ENCODE measurements at regions not wholly inside any gene's neighbourhood (a gene's known extent, or its start where the extent isn't known, plus 50 kb on each side); places are given as distances from the start of the nearest gene placed in this dataset.

DNA sequence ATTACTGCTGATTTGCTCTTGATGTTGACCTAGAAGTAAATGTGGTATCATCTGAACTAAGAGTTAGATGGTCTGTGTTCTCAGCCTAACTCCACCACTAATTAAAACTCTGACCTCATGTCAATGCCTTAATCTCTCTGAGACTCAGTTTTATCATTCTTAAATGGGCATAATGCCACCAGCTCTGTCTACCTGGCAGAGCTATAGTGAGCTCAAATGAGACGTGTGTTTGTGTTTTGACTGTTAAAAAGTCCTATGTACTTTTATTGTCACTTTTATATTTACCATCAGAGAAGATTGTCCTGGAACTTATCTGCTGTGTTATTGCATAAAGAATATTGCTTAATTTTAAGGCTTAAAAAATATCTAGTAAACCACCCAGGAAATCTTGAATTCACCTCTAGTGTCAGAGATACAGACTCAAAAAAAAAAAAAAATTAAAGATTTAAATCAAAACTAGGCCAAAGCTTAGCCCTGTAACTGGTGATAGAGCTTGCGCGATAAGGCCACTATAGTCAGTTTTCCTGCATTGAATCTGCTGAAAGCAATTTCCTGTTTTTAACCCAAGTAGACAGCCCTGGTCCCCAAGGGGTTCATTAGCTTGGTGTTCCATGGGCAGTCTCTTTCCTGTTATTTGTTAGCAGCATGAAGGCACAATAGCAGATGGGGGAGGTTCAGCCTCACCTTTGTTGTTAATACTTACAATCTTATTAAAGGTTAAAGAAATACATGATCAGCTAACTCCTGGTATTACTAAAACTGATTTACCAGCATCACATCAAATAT lies 261.8 kb downstream of the ATP23 start:
- DNase-seq: no peak

DNA sequence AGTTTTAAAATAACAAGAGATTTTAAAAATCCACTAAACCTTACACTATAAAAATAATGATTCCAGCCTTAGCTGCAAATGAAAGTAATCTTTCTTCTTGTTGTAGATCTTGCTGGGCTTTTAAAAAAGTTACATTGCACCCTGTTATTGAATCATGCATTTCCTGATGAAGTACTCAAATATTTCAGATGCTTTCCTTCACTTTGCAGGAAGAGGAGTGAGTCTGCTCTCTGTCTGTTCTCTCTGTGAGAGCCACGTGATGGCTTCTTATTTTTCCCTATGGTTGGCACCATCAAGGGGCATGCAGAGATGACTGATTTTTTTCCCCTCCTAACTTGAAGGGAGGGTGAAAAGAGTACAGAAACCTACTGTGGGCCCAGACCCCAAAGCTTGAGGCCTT lies 262.7 kb downstream of the ATP23 start:
- DNase-seq: no peak

DNA sequence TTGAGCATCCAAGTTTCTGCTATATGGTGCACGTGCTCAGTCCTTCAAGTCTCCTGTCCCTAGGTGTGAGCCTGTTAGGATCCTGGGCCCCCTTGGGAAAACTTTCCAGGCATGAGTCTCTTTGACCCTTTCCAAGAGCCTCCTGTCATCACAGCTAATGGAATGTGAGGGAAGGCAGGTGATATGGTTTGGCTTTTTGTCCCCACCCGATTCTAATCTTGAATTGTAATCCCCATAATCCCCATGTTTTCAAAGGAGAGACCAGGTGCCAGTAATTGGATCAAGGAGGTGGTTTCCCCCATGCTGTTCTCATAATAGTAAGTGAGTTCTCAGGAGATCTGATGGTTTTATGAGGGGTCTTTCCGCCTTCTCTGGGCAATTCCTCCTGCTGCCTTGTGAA lies 265.5 kb downstream of the ATP23 start:
- DNase-seq: no peak

DNA sequence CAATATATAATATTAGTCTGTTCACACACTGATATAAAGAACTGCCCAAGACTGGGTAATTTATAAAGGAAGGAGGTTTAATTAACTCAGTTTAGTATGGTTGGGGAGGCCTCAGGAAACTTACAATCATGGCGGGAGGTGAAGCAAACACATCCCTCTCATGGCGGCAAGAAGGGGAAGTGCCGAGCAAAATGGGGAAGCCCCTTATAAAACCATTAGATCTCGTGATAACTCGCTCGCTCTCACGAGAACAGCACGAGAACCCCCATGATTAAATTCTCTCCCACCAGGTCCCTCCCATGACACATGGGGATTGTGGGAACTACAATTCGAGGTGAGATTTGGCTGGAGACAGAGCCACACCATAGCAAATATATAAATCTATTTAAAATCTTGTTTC lies 269.8 kb downstream of the ATP23 start:
- DNase-seq: no peak

DNA sequence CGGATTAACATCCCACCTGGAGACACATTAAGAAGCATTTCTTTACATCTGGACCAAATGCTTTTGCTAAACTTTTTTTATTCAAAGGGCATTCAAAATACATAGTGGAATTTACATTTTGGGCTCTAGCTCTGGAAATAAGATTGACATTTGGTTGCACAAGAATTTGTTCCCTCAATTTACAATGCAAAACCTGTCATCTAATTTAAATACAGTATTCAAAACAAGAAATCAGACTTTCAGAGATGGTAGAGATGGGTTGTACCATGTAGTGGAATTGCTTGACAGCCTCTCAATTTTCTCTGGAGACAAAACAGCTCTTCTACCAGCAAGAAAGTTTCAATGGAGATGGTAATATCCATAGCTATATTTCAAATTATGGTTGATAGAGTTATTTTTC lies 275.8 kb downstream of the ATP23 start:
- no peak for DNase-seq

DNA sequence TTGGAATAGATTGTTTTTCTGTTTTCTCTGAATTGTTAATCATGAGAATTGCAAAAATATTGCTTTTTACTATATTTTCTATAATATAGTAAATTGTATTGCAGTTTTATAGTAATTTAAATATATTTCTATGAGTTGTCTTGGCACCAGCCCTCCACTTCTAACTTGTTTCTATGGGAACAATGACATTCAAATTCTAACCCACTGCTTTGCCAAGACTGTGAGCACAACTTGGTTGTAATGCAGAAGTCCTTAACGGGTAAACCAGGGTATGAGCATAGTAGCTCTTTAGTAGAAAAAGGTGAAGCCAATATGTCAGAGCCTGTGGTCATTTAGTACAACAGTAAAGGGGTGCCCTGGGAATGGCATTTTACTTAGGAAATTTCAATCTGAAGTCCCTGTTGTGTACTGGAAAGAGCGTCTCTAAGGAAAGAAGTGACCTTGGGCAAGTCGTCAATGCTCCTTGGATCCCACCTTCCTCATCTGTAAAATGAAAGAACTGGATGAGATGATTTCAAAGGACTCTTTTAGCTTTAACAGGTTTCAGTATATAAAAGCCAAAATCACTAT lies 283.3 kb downstream of the ATP23 start:
- DNase-seq: no peak

DNA sequence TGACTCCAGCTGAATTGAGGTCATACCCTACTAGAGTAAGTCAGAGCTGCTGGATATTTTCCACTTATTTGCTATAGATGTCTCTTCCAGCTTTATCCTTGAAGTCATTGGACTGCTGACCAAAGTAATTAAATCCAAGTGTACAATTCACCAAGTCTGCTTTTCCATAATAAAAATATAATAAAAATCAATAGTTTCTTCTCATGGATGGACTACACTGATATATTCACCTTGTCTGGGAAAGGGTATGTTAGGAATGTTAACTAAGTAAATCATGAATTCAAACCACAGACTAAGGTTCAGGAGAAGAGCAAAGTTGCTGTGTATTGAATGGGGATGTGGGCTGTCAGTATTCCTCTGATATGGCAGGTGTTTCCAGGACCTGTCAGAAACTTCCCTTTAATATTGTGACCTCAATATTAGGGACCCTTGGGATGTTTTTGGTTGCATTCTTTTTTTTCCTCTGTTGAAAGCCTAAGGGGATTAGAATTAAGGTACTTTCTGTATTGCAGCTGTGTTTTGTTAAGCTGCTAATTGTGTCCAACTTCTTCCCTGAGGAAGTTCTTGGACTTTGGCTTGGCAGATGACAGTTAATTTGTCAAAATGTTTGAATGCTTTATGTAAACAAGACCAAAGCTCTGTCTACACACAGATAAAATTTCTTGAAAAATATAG lies 284.0 kb downstream of the ATP23 start:
- DNase-seq: no peak

DNA sequence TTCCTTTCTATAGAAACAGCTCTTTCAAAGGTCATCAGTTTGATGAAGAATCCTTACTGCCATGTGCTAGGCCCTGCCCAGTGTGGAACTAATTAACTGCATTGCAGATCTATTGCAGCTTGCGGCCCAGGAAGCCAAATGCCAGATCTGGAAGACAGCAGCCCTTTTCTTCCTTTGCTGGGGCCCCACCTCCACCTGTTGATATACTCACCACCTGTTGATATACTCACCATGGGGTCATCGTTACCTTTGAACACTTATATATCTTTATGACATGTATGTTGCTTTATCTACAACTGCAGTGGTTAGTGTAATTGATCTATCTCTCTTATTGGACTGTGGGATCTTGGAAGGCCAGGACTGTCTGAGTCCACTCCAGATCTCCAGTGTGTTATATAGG lies 292.5 kb downstream of the ATP23 start:
- DNase-seq: no peak

DNA sequence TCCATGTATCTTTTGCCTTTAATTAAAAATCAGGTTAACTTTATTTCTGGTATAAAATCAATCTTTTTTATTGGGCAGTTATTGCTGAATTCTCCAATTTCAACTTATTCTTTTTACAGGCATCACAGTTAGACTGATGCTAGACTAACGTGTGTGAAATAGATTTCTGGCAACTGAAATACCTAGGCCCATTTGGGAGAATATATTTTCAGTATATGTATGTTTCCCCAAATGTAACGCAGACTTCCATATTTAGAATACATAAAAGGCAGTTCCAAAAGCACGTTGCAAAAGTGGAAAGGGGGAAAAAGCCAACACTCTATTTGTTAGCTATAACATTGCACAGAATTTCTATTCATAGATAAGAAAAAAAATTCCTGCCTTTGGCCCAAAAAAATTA lies 297.0 kb downstream of the ATP23 start:
- no peak for DNase-seq

DNA sequence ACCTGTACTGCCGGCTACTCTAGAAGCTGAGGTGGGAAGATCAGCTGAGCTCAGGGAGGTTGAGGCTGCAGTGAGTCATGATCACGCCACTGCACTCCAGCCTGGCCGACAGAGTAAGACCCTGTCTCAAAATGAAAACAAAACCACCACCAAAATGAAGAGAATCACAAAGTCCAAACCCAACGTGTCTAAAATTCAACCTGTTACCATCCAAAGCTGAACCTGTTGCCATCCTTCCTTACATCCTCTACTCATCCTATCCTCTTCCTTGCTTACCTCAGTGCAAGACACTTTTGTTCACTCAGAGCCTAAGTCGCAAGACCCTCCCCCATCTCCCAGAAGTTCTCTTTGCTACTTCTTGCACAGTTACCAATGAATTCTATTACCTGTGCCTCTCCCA lies 299.7 kb downstream of the ATP23 start:
- DNase-seq: no peak

DNA sequence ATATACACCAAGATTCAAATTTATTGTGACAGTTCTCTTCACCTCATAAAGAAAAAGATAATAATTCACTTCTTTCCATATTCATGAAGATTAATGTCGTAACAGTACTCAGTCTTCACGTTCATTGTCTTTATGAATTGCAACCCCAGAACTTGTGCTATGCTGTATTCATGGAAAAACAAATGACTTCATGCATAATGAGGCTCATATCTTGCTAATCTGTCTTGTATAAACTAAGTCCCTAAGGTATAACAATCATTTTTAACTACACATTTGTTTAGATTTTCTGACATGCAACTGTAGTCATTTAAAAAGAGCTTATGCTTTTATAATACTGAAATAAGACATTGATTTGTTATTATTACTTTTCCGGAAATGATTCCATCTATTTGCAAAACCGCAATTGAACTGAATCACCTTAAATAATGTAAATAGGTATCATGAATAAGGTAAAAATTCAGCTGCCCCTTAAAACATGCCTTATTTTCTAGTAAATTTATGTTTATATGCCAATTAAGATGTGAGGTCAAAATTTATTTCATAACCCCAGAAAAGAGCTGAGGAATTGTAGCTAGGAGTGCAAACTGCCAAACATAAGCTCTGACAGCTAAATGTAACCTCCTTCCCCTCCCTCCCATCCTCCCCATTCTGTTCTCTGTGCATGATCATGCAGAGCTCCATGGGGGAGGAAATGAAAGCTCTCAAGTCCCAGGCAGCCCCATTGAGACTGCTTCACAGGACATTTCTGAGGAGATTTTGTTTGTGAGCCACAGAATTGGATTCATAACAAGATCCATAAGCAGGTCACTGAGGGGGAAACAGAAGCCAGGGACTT lies 301.6 kb downstream of the ATP23 start:
- no peak for DNase-seq

DNA sequence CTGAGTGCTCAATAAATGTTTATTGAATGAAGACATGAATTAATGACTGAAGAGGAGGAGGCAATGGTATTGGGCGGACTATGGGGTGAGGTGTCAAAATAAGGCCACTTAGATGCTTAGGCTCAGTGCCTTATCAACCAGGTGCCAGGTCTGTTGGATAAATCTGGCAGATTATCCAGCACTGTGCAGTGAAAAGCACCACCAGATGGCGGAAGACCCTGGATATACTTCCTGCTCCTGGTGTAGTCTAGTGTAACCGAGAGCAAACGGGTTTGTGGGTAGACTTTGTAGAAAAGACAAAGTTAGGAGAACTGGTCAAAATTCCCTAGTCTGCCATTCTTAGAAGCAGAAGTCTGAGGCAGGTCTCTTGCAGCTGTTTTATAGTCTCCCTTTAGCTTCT lies 306.3 kb downstream of the ATP23 start:
- DNase-seq: no peak

DNA sequence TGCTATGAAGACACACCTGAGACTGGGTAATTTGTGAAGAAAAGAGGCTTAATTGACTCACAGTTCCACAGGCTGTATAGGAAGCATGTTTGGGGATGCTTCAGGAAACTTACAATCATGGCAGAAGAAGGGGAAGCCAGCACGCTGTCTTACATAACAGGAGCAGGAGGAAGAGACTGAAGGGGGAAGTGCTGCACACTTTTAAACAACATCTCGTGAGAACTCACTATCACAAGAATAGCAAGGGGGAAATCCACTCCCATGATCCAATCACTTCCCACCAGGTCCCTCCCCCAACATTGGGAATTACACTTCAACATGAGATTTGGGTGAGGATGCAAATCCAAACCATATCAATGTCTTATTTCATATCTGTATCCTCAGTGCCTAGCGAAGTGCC lies 307.2 kb downstream of the ATP23 start:
- DNase-seq: no peak

DNA sequence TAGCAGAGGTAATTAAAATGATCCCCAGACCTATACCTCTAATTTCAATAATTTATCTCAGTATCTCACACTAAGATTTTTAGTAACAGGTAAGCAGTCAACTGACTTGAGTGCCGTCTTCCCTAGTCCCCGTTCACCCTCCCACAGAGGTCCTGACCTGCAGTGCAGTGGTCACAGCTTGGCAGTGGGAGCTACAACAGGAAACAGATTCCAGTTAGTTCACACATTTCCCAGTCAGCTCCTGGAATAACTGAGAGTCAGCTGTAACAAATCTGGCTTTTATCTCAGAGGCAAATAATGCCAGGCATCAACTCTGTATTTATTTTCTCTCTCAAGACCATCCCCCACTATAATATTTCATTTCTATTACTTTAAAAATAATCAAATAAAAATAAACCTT lies 308.2 kb downstream of the ATP23 start:
- DNase-seq: no peak

DNA sequence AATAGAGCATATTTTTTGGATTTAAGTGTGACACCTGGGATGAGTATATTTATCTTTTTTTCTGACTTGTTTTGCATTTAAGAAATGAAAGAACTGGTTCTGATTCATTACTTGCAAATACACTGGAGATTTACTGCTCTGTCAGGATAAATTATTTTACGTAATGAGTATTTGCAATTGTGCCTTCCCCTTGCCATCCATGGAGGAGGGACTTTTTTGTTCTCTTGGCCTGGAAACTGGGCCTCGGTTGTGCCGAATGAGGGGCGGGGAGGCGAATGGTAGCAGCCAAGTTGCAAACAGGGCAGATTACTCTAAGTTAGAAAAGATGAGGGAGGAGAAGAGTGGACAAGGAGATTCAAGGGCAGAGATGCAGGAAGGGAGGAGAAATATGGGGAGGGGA lies 308.7 kb downstream of the ATP23 start:
- no peak for DNase-seq

DNA sequence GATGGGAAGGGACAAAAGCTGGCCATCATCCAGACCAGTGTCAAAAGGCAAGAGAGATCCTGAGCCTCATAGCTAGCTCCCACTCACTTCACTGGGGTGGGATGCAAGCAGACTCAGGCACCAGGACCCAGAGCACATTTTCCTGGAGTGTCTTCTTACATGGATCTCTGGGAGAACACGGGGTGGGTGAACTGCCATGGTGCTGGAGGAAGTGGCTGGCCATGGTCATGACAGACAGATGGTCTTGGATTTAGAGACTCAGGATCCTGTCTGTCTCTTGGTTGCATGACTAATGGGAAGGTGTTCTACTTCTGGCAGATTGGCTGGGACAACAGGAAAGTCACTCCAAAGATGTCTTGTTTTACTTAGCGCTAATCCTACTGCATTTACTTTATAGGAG lies 311.5 kb downstream of the ATP23 start:
- DNase-seq: no peak

DNA sequence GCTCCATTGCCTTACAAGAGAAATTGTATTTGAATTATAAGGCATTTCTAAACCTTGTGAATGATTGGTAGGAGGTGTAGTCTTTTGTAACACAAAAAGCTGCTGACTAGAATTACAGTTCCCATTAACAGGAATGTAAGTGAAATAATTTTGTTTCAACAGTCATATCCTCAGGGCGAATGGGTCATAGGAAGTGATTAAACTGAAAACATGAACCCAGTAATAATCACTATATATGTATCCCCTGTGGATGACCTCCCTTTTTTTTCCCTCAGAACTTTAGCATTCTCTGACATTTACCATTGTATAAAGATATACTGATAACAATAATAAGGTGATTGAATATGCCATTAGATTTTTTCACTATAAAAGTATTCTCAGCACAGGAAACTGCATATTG lies 312.3 kb downstream of the ATP23 start:
- DNase-seq: no peak

DNA sequence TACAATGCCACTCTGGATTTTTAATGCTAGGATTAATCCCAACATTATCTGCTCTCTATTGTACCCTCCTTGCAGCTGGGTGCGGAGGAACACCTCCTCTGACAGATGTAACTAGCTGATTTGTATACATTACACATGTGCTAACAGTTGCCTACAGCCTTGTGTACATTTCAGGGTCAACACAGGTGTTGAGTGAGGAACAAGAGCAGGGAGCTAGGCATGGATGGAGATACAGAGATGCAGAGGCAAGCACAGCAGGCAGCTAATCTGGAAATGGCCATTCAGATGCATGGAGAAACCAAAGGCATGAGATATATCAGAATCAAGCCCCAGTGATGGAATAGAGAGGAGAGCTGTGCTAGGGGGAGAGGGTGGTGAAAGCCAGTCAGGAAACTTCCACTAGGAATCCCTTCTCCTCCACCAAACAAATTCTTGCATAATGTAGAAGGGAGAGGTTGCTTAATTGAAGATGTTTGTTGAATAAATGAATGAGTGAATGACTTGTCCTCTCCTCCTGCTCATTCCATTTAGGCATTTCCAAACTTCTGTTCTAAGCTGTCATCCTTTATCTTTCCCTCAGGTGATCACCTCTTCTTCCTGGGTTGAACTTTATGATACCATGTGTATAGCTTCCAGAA lies 313.2 kb downstream of the ATP23 start:
- no peak for DNase-seq

DNA sequence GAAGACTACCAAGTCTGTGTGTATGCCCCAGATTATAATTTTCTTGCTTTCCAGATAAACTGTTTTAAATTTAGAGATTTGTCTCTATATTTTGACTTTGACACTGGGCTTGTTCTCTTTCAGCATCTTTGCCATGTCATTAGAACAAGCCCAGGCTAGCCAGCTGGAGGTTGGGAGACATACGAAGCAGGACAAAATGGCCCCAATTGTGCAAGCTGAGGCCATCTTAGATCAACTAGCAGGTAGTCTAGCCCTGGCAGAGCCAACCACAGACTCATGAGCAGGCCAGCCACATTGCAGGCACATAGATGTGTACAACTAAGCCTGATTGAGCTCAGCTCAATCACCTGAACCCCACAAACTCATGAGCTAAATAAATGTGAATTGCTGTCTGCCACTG lies 321.4 kb downstream of the ATP23 start:
- no peak for DNase-seq

DNA sequence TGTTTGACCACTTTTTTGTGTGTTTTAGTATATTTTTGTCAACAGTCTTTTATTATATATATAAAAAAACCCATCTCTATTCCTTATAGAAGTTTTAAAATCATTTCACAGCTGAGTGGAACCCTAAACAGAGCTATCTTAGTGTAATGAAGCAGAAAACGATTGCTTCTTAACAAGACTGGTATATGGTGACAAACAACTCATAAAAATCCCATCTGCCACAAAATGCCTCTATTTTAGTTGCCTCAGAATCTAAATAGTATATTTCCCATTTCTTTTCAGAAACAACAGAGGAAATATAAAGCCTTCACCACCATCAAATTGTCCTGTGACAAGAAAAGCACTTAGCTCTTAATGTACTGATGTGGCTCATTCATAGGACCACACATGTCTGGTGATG lies 322.4 kb downstream of the ATP23 start:
- no peak for DNase-seq

DNA sequence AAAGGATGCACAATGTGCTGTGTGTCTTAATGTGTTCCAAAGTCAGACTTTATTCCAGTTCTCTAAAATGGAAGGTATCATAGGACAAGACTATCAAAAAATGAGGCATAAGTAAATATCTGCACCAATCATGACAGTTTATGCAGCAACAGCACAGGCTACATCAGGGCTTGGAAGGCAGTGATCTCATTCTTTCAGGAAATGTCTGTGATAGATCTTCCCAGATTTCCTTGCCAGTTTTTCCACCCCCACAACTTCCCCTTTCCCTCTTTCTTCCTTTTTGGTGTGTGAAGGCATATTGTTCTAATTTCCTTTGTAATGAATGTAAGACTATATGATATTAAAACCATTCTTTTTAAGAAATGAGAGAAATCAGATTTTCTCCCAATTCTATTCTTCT lies 326.7 kb downstream of the ATP23 start:
- DNase-seq: no peak

DNA sequence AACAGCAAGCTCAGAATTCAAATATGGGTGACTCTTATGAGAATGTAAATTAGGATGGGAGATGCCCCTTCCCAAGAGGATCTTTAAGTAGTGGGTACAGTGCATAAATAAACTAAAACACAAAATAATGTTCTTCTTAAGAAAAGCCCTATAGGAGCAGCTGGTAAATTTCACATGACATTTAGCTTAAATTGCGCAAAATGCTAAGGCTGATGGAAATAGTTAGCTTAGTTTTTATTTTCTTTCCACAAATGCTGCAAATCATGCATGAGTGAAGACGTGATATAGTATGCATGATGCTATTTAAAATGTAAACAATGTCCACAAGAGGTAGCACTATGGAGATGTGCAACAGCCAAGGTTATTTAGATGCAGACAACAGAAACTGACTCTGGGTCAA lies 328.1 kb downstream of the ATP23 start:
- no peak for DNase-seq
